GM23338 (cell line): ENCODE measurements at regions not wholly inside any gene's neighbourhood (a gene's known extent, or its start where the extent isn't known, plus 50 kb on each side); places are given as distances from the start of the nearest gene placed in this dataset.

Source experiments
- ATAC-seq: fragments of 200-7000 bp; cut with Tn5 transposase; 3 replicates; pipeline ENCODE4 v1.9.1; 2020
- DNase-seq: peaks from one replicate; pipeline ENCODE4 v3.0.0-alpha.2; 2015; ENCODE audit warnings: low spot score
- H2AFZ ChIP-seq: fragments of 200-600 bp; sonication (generic); 2 replicates; pipeline ENCODE4 v1.8.0; 2016; ENCODE audit warnings: antibody characterized with exemption, mild to moderate bottlenecking, moderate library complexity
- H3F3A ChIP-seq: fragments of 200-600 bp; sonication (generic); replicated peaks from 2 replicates; pipeline ENCODE4 v1.8.0; 2017; ENCODE audit warnings: antibody characterized with exemption, mixed run types, low read depth
- H3K27ac ChIP-seq: fragments of 200-600 bp; sonication (generic); 2 replicates; pipeline ENCODE4 v1.6.1; 2016; ENCODE audit warnings: low read depth
- H3K27me3 ChIP-seq: fragments of 200-600 bp; sonication (generic); 2 replicates; pipeline ENCODE4 v1.8.0; 2016; ENCODE audit warnings: mild to moderate bottlenecking, mixed run types, moderate library complexity; ENCODE audit not compliant: insufficient read depth
- H3K36me3 ChIP-seq: fragments of 200-600 bp; sonication (generic); 2 replicates; pipeline ENCODE4 v1.8.0; 2016; ENCODE audit warnings: mild to moderate bottlenecking; ENCODE audit not compliant: insufficient read depth
- H3K4me1 ChIP-seq: fragments of 200-600 bp; sonication (generic); 2 replicates; pipeline ENCODE4 v1.8.0; 2016; ENCODE audit warnings: mild to moderate bottlenecking, moderate library complexity; ENCODE audit not compliant: insufficient read depth
- H3K4me2 ChIP-seq: fragments of 200-600 bp; sonication (generic); 2 replicates; pipeline ENCODE4 v1.7.1; 2017; ENCODE audit warnings: mixed run types
- H3K4me3 ChIP-seq: fragments of 200-600 bp; sonication (generic); 2 replicates; pipeline ENCODE4 v1.6.1; 2016; ENCODE audit warnings: mixed run types
- H3K79me2 ChIP-seq: fragments of 200-600 bp; sonication (generic); replicated peaks from 2 replicates; pipeline ENCODE4 v1.8.0; 2017; ENCODE audit warnings: mild to moderate bottlenecking; ENCODE audit not compliant: insufficient read depth
- H3K9me2 ChIP-seq: fragments of 200-600 bp; sonication (generic); 2 replicates; pipeline ENCODE4 v1.8.0; 2017; ENCODE audit not compliant: insufficient read depth
- H4K20me1 ChIP-seq: fragments of 200-600 bp; sonication (generic); replicated peaks from 2 replicates; pipeline ENCODE4 v1.8.0; 2017; ENCODE audit warnings: mild to moderate bottlenecking; ENCODE audit not compliant: insufficient read depth
- H3K27ac Mint-ChIP-seq: 2 replicates; pipeline ENCODE4 v1.8.0; 2020; ENCODE audit warnings: inconsistent platforms, mild to moderate bottlenecking, moderate library complexity, mixed read lengths
- H3K27me3 Mint-ChIP-seq: 3 replicates; pipeline ENCODE4 v1.8.0; 2022; ENCODE audit warnings: low read depth, mild to moderate bottlenecking, moderate library complexity, mixed read lengths, inconsistent platforms; ENCODE audit not compliant: insufficient read depth, poor library complexity
- H3K36me3 Mint-ChIP-seq: 3 replicates; pipeline ENCODE4 v1.8.0; 2021; ENCODE audit warnings: low read depth, mild to moderate bottlenecking, inconsistent platforms, moderate library complexity, mixed read lengths
- H3K4me1 Mint-ChIP-seq: 3 replicates; pipeline ENCODE4 v1.8.0; 2020; ENCODE audit warnings: mild to moderate bottlenecking, inconsistent platforms, mixed read lengths
- H3K4me3 Mint-ChIP-seq: 3 replicates; pipeline ENCODE4 v1.8.0; 2021; ENCODE audit warnings: moderate library complexity, mild to moderate bottlenecking, inconsistent platforms, mixed read lengths
- H3K9me3 Mint-ChIP-seq: 3 replicates; pipeline ENCODE4 v1.8.0; 2020; ENCODE audit warnings: moderate library complexity, mild to moderate bottlenecking, inconsistent platforms, mixed read lengths
- CREB1 ChIP-seq: fragments of 250-450 bp; sonication (Bioruptor Pico); IDR thresholded peaks from 2 replicates; pipeline ENCODE4 v1.5.0; 2020; ENCODE audit warnings: low read depth, mild to moderate bottlenecking, moderate library complexity
- CTCF ChIP-seq, 2 experiments: fragments of 200-600 bp in 1 of 2; sonication (generic) in 1 of 2; conservative IDR thresholded peaks; 2 replicates each; pipeline versions ENCODE4 v1.5.1 to v1.6.1; 2016 to 2017; ENCODE audit warnings: antibody characterized with exemption in 2 of 2, low read depth in 2 of 2, mild to moderate bottlenecking in 2 of 2, moderate library complexity in 1 of 2
- ETS1 ChIP-seq: IDR thresholded peaks from 2 replicates; pipeline ENCODE4 v1.6.1; 2016; ENCODE audit warnings: antibody characterized with exemption
- EZH2 ChIP-seq: fragments of 200-600 bp; sonication (generic); IDR thresholded peaks from one replicate; pipeline ENCODE4 v1.8.0; 2017; ENCODE audit warnings: antibody characterized with exemption, mild to moderate bottlenecking, low read depth; ENCODE audit not compliant: unreplicated experiment
- EZH2phosphoT487 ChIP-seq: fragments of 200-600 bp; sonication (generic); IDR thresholded peaks from one replicate; pipeline ENCODE4 v1.8.1; 2018; ENCODE audit warnings: antibody characterized with exemption; ENCODE audit not compliant: unreplicated experiment
- JUNB ChIP-seq: IDR thresholded peaks from one replicate; pipeline ENCODE4 v1.6.1; 2016; ENCODE audit warnings: antibody characterized with exemption; ENCODE audit not compliant: unreplicated experiment
- NANOG ChIP-seq: IDR thresholded peaks from 2 replicates; pipeline ENCODE4 v1.6.1; 2016; ENCODE audit warnings: antibody characterized with exemption, borderline replicate concordance
- POLR2AphosphoS5 ChIP-seq: IDR thresholded peaks from 2 replicates; pipeline ENCODE4 v1.6.1; 2016; ENCODE audit warnings: antibody characterized with exemption, low read depth
- STAT1 ChIP-seq: IDR thresholded peaks from one replicate; pipeline ENCODE4 v1.6.1; 2016; ENCODE audit warnings: antibody characterized with exemption; ENCODE audit not compliant: unreplicated experiment
- ZNF114 ChIP-seq: fragments of 250-450 bp; sonication (Bioruptor Pico); IDR thresholded peaks from 2 replicates; pipeline ENCODE4 v1.5.0; 2020; ENCODE audit warnings: mild to moderate bottlenecking, moderate library complexity
- ZNF331 ChIP-seq: fragments of 250-450 bp; sonication (Bioruptor Pico); IDR thresholded peaks from 2 replicates; pipeline ENCODE4 v1.5.0; 2020; ENCODE audit warnings: low read depth, mild to moderate bottlenecking, moderate library complexity
- TF ChIP-seq, protein P1 (sequence below): fragments of 250-450 bp; sonication (Bioruptor Pico); IDR thresholded peaks from 2 replicates; pipeline ENCODE4 v1.5.0; 2020; ENCODE audit warnings: mild to moderate bottlenecking, moderate library complexity
- TF ChIP-seq, protein P2 (sequence below): IDR thresholded peaks from one replicate; pipeline ENCODE4 v1.6.1; 2018; ENCODE audit warnings: antibody characterized with exemption; ENCODE audit not compliant: unreplicated experiment

DNA sequence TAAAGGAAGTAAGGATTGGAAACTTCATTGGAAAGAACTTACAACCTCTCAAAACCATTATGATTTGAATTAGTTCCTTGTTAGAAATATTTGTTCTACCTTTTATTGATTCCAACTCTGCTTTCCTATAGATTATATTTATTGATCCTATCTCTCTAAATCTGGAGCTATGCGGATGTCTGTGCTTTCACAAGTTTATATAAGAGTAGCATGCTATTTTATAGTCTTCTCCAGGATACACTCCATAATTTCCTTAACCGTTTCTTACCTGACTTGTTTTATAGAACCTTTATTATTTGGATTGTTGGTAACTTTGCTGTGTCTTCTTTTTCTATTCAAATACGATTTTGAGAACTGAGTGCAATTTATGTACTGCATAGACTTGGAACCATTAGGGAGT lies 668.1 kb downstream of the RAPGEF2 start:
- no peak overlapping the region for H3K27ac ChIP-seq
- H4K20me1 ChIP-seq: no peaks in the 10 kb centered on the region
- H3K9me2 ChIP-seq: no peaks in the 10 kb centered on the region
- H3K27ac Mint-ChIP-seq: no peak overlapping the region
- H3K4me1 ChIP-seq: no peaks in the 10 kb centered on the region
- no peak overlapping the region for H3K4me3 ChIP-seq
- no peaks in the 10 kb centered on the region for H3F3A ChIP-seq
- peaks cover 2% of the 10 kb centered on the region for H3K27me3 Mint-ChIP-seq
- no peaks in the 10 kb centered on the region for H3K27me3 ChIP-seq
- DNase-seq: no peak
- no peak for ATAC-seq
- H3K79me2 ChIP-seq: no peaks in the 10 kb centered on the region
- no peaks in the 10 kb centered on the region for H3K36me3 Mint-ChIP-seq
- no peak overlapping the region for H3K4me3 Mint-ChIP-seq
- H3K9me3 Mint-ChIP-seq: no peaks in the 10 kb centered on the region
- no peak overlapping the region for H3K4me2 ChIP-seq
- TF ChIP-seq JUNB (no peak), ETS1 (no peak), CTCF (conservative IDR thresholded peaks at IDR 0.05; ENCODE audit: low read depth in 2 of 2) (no peak), EZH2phosphoT487 (no peak), ZNF331 (CRISPR knock-in tag) (no peak), NANOG (no peak), ZNF114 (CRISPR knock-in tag) (no peak), CREB1 (CRISPR knock-in tag) (no peak), STAT1 (no peak), EZH2 (no peak), POLR2AphosphoS5 (no peak)
- TF ChIP-seq, protein P1, sequence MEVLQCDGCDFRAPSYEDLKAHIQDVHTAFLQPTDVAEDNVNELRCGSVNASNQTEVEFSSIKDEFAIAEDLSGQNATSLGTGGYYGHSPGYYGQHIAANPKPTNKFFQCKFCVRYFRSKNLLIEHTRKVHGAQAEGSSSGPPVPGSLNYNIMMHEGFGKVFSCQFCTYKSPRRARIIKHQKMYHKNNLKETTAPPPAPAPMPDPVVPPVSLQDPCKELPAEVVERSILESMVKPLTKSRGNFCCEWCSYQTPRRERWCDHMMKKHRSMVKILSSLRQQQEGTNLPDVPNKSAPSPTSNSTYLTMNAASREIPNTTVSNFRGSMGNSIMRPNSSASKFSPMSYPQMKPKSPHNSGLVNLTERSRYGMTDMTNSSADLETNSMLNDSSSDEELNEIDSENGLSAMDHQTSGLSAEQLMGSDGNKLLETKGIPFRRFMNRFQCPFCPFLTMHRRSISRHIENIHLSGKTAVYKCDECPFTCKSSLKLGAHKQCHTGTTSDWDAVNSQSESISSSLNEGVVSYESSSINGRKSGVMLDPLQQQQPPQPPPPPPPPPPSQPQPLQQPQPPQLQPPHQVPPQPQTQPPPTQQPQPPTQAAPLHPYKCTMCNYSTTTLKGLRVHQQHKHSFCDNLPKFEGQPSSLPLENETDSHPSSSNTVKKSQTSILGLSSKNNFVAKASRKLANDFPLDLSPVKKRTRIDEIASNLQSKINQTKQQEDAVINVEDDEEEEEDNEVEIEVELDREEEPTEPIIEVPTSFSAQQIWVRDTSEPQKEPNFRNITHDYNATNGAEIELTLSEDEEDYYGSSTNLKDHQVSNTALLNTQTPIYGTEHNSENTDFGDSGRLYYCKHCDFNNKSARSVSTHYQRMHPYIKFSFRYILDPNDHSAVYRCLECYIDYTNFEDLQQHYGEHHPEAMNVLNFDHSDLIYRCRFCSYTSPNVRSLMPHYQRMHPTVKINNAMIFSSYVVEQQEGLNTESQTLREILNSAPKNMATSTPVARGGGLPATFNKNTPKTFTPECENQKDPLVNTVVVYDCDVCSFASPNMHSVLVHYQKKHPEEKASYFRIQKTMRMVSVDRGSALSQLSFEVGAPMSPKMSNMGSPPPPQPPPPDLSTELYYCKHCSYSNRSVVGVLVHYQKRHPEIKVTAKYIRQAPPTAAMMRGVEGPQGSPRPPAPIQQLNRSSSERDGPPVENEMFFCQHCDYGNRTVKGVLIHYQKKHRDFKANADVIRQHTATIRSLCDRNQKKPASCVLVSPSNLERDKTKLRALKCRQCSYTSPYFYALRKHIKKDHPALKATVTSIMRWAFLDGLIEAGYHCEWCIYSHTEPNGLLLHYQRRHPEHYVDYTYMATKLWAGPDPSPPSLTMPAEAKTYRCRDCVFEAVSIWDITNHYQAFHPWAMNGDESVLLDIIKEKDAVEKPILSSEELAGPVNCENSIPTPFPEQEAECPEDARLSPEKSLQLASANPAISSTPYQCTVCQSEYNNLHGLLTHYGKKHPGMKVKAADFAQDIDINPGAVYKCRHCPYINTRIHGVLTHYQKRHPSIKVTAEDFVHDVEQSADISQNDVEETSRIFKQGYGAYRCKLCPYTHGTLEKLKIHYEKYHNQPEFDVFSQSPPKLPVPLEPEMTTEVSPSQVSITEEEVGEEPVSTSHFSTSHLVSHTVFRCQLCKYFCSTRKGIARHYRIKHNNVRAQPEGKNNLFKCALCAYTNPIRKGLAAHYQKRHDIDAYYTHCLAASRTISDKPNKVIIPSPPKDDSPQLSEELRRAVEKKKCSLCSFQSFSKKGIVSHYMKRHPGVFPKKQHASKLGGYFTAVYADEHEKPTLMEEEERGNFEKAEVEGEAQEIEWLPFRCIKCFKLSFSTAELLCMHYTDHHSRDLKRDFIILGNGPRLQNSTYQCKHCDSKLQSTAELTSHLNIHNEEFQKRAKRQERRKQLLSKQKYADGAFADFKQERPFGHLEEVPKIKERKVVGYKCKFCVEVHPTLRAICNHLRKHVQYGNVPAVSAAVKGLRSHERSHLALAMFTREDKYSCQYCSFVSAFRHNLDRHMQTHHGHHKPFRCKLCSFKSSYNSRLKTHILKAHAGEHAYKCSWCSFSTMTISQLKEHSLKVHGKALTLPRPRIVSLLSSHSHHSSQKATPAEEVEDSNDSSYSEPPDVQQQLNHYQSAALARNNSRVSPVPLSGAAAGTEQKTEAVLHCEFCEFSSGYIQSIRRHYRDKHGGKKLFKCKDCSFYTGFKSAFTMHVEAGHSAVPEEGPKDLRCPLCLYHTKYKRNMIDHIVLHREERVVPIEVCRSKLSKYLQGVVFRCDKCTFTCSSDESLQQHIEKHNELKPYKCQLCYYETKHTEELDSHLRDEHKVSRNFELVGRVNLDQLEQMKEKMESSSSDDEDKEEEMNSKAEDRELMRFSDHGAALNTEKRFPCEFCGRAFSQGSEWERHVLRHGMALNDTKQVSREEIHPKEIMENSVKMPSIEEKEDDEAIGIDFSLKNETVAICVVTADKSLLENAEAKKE (CRISPR knock-in tag): no peak
- TF ChIP-seq, protein P2, sequence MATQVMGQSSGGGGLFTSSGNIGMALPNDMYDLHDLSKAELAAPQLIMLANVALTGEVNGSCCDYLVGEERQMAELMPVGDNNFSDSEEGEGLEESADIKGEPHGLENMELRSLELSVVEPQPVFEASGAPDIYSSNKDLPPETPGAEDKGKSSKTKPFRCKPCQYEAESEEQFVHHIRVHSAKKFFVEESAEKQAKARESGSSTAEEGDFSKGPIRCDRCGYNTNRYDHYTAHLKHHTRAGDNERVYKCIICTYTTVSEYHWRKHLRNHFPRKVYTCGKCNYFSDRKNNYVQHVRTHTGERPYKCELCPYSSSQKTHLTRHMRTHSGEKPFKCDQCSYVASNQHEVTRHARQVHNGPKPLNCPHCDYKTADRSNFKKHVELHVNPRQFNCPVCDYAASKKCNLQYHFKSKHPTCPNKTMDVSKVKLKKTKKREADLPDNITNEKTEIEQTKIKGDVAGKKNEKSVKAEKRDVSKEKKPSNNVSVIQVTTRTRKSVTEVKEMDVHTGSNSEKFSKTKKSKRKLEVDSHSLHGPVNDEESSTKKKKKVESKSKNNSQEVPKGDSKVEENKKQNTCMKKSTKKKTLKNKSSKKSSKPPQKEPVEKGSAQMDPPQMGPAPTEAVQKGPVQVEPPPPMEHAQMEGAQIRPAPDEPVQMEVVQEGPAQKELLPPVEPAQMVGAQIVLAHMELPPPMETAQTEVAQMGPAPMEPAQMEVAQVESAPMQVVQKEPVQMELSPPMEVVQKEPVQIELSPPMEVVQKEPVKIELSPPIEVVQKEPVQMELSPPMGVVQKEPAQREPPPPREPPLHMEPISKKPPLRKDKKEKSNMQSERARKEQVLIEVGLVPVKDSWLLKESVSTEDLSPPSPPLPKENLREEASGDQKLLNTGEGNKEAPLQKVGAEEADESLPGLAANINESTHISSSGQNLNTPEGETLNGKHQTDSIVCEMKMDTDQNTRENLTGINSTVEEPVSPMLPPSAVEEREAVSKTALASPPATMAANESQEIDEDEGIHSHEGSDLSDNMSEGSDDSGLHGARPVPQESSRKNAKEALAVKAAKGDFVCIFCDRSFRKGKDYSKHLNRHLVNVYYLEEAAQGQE: no peak
- no peaks in the 10 kb centered on the region for H3K36me3 ChIP-seq
- H3K4me1 Mint-ChIP-seq: no peaks in the 10 kb centered on the region
- no peak overlapping the region for H2AFZ ChIP-seq
